Naive thymus-derived CD4-positive, alpha-beta T cell (primary cell): ENCODE measurements at regions not wholly inside any gene's neighbourhood (a gene's known extent, or its start where the extent isn't known, plus 50 kb on each side); places are given as distances from the start of the nearest gene placed in this dataset.
A peak's percentile ranks its signal among the peaks of the same experiment; 100 is the strongest.

Experiments used
- ATAC-seq: fragments of 150-1000 bp; cut with Tn5 transposase; 2 replicates; pipeline ENCODE4 v1.10.0; 2021; ENCODE audit warnings: mild to moderate bottlenecking, moderate library complexity
- CTCF ChIA-PET: fragments of 350-600 bp; sonication (Branson Sonifier 250); formaldehyde crosslinking; loops from one replicate; lab custom pipeline; 2021; ENCODE audit warnings: antibody characterized with exemption; lab: Charles Lee
- POLR2A ChIA-PET: fragments of 350-600 bp; sonication (Branson Sonifier 250); formaldehyde crosslinking; loops from one replicate; lab custom pipeline; 2021; ENCODE audit warnings: antibody characterized with exemption, inconsistent platforms; lab: Charles Lee
- DNase-seq, 9 donors: peaks; one replicate each; pipeline versions ENCODE4 v3.0.0 to v3.0.0-alpha.2; 2020 to 2022; ENCODE audit warnings: mixed read lengths in 1 of 9
- H3K27ac ChIP-seq: one replicate; pipeline ENCODE4 v1.7.0; 2013; ENCODE audit warnings: mild to moderate bottlenecking, low read depth, low read length, moderate library complexity
- H3K27me3 ChIP-seq, 2 donors: one replicate each; pipeline ENCODE4 v1.7.0; 2013; ENCODE audit warnings: low read length in 2 of 2, mild to moderate bottlenecking in 2 of 2, moderate library complexity in 2 of 2; ENCODE audit not compliant: control insufficient read depth in 2 of 2, insufficient read depth in 2 of 2
- H3K36me3 ChIP-seq, 3 experiments: 1 replicate in 2 of 3; 2 replicates in 1 of 3; pipeline ENCODE4 v1.7.0; 2013; ENCODE audit warnings: low read length in 3 of 3, mild to moderate bottlenecking in 3 of 3, moderate library complexity in 1 of 3; ENCODE audit not compliant: insufficient read depth in 3 of 3, control insufficient read depth in 2 of 3
- H3K4me1 ChIP-seq, 2 donors: one replicate each; pipeline ENCODE4 v1.7.0; 2013; ENCODE audit warnings: low read length in 2 of 2, mild to moderate bottlenecking in 2 of 2, moderate library complexity in 1 of 2; ENCODE audit not compliant: control insufficient read depth in 2 of 2, insufficient read depth in 2 of 2
- H3K4me3 ChIP-seq: 2 replicates; pipeline ENCODE4 v1.7.0; 2013; ENCODE audit warnings: mild to moderate bottlenecking, low read length
- H3K9me3 ChIP-seq, 3 experiments: 1 replicate in 2 of 3; 2 replicates in 1 of 3; pipeline ENCODE4 v1.7.0; 2013; ENCODE audit warnings: low read length in 3 of 3; ENCODE audit not compliant: control insufficient read depth in 2 of 3
- H3K27ac Mint-ChIP-seq, 9 donors: one replicate each; pipeline ENCODE4 v1.8.0; 2020 to 2022; ENCODE audit warnings: mixed read lengths in 9 of 9, mild to moderate bottlenecking in 8 of 9, moderate library complexity in 5 of 9, inconsistent platforms in 2 of 9
- H3K27me3 Mint-ChIP-seq, 5 donors: one replicate each; pipeline ENCODE4 v1.8.0; 2021 to 2022; ENCODE audit warnings: mixed read lengths in 5 of 5, mild to moderate bottlenecking in 1 of 5
- H3K36me3 Mint-ChIP-seq, 5 donors: one replicate each; pipeline ENCODE4 v1.8.0; 2020 to 2022; ENCODE audit warnings: mixed read lengths in 5 of 5, mild to moderate bottlenecking in 3 of 5, inconsistent platforms in 1 of 5
- H3K4me1 Mint-ChIP-seq, 7 donors: one replicate each; pipeline ENCODE4 v1.8.0; 2020 to 2022; ENCODE audit warnings: mixed read lengths in 7 of 7, mild to moderate bottlenecking in 3 of 7, inconsistent platforms in 1 of 7
- H3K4me3 Mint-ChIP-seq, 10 donors: one replicate each; pipeline ENCODE4 v1.8.0; 2020 to 2022; ENCODE audit warnings: mild to moderate bottlenecking in 10 of 10, mixed read lengths in 10 of 10, moderate library complexity in 6 of 10, inconsistent platforms in 2 of 10
- H3K9me3 Mint-ChIP-seq, 11 donors: one replicate each; pipeline ENCODE4 v1.8.0; 2020 to 2022; ENCODE audit warnings: mixed read lengths in 11 of 11, mild to moderate bottlenecking in 4 of 11, inconsistent platforms in 1 of 11, moderate library complexity in 1 of 11
- intact Hi-C, 2 donors: fragments of 100-400 bp; cut with micrococcal nuclease; formaldehyde crosslinking; loops; one replicate each; pipeline ENCODE4 v1.15.1; 2023

DNA sequence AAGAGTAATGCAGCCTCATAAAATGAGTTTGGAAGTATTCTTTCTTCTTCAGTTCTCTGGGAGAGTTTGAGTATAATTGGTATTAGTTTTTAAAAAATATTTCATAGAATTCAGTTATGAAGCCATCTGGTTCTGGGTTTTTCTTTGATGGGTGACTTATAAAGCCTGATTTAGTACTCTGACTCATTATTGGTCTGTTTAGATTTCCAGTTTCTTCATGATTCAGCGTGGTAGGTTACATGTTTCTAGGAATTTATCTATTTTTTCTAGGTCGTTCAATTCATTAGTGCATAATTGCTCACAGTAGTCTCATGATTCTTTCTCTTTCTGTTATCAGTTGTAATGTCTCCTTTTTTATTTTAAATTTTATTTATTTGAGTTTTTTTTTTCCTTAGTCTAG is 111.2 kb downstream of the CEP44 start:
- no peak for ATAC-seq
- intact Hi-C loops: no loop called here
- Mint-ChIP-seq H3K4me3 (peak overlapping the region in 1 of 10 donors; percentile 2), H3K4me1 (peaks cover 0 to 2% (median 0%) of the 10 kb centered on the region in 7 donors), H3K27me3 (peaks cover 3 to 17% (median 5%) of the 10 kb centered on the region in 5 donors), H3K27ac (no peak overlapping the region), H3K9me3 (peaks cover 0 to 6% (median 0%) of the 10 kb centered on the region in 11 donors), H3K36me3 (no peaks in the 10 kb centered on the region)
- Histone ChIP-seq H3K36me3 (no peaks in the 10 kb centered on the region), H3K9me3 (no peaks in the 10 kb centered on the region), H3K4me3 (no peak overlapping the region), H3K27ac (no peak overlapping the region), H3K4me1 (no peaks in the 10 kb centered on the region), H3K27me3 (no peaks in the 10 kb centered on the region)
- DNase-seq: no peak
- POLR2A ChIA-PET: no interaction called here
- CTCF ChIA-PET: no interaction called here

DNA sequence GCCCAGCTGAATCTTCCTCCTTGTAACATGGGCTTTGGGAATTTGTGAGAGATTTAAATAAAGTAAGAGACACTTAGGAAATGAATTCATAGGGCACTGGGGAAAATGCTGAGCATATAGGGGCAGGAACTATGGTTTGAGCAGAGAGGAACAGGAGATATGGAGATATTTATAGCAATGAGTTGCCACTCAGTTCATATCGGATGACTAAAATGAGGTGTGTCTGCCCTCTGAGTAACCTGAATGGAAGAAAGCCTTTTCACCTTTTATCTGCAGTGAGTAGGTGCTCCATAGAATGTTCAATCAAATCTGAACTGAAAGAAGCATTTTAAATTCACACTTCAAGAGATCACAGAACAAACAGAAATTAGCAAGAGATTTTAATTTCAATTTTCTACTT is 105.7 kb downstream of the CEP44 start:
- H3K27me3 Mint-ChIP-seq: peaks cover 5 to 16% (median 7%) of the 10 kb centered on the region in 5 donors
- no peak overlapping the region for H3K27ac Mint-ChIP-seq
- CTCF ChIA-PET: no interaction called here
- H3K9me3 Mint-ChIP-seq: peaks cover 0 to 2% (median 0%) of the 10 kb centered on the region in 11 donors
- H3K36me3 Mint-ChIP-seq: no peaks in the 10 kb centered on the region
- POLR2A ChIA-PET: no interaction called here
- ATAC-seq: no peak
- no peaks in the 10 kb centered on the region for H3K4me1 ChIP-seq
- no peaks in the 10 kb centered on the region for H3K27me3 ChIP-seq
- no peak overlapping the region for H3K4me3 Mint-ChIP-seq
- no peaks in the 10 kb centered on the region for H3K9me3 ChIP-seq
- no peaks in the 10 kb centered on the region for H3K36me3 ChIP-seq
- H3K4me3 ChIP-seq: no peak overlapping the region
- DNase-seq: no peak
- H3K27ac ChIP-seq: no peak overlapping the region
- H3K4me1 Mint-ChIP-seq: peaks cover 0 to 2% (median 0%) of the 10 kb centered on the region in 7 donors
- intact Hi-C loops: no loop called here

DNA sequence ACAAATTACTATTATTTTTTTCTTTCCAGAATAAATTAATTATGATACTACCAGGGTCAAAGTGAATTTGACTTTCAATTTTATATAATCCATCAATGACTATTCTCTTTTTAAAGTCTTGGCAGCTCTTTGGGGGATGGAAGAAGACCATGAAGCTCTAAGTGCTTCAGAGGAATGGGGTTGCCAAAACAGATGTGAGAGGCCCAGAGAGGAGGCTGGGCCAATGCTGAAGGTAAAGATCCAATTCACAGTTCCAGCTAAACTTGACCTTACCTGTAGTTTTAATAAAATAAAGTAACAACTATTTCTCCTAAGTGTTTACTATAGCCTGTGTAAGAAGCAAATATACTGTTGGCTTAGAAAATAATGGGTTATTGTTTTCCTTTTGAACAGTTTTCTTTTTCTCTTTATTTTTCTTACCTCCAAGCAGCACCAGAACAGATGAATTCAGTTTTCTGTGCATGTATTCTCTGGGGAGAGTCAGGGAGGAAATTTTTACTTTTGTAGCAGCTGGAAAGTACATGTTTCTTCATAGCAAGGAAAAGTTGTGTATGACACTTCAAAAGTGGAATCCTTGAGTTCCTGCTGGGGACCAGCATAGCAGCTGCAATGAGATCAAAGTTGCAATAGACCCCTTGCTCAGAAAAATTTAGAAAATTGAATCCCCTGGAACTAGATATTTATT is 104.9 kb downstream of the CEP44 start:
- H3K27me3 Mint-ChIP-seq: peaks cover 1 to 11% (median 7%) of the 10 kb centered on the region in 5 donors

GRCh38 chr4:174387721-174388120 is 104.0 kb downstream of the CEP44 start:
- ChIA-PET CTCF (no interaction called here), POLR2A (no interaction called here)
- Mint-ChIP-seq H3K27me3 (peaks cover 0 to 11% (median 7%) of the 10 kb centered on the region in 5 donors), H3K4me3 (no peak overlapping the region), H3K9me3 (peaks cover 0 to 2% (median 0%) of the 10 kb centered on the region in 11 donors), H3K4me1 (peaks cover 0 to 2% (median 0%) of the 10 kb centered on the region in 7 donors), H3K27ac (no peak overlapping the region), H3K36me3 (no peaks in the 10 kb centered on the region)
- Histone ChIP-seq H3K36me3 (no peaks in the 10 kb centered on the region), H3K9me3 (no peaks in the 10 kb centered on the region), H3K27ac (no peak overlapping the region), H3K27me3 (no peaks in the 10 kb centered on the region), H3K4me1 (no peaks in the 10 kb centered on the region), H3K4me3 (no peak overlapping the region)
- intact Hi-C loops: no loop called here
- DNase-seq (no peak), ATAC-seq (no peak)

More for the DNA sequence above, 104.9 kb downstream of the CEP44 start:
- Mint-ChIP-seq H3K9me3 (peaks cover 0 to 2% (median 0%) of the 10 kb centered on the region in 11 donors), H3K4me1 (peaks cover 0 to 2% (median 0%) of the 10 kb centered on the region in 7 donors), H3K4me3 (no peak overlapping the region), H3K27ac (no peak overlapping the region), H3K36me3 (no peaks in the 10 kb centered on the region)
- POLR2A ChIA-PET: no interaction called here
- H3K9me3 ChIP-seq: no peaks in the 10 kb centered on the region
- H3K4me1 ChIP-seq: no peaks in the 10 kb centered on the region
- CTCF ChIA-PET: interaction anchor here (0.6 kb wide), 1 partner anchor 821 kb away, joined by 3 read pairs; no protein-coding TSS in a partner anchor
- H3K27ac ChIP-seq: no peak overlapping the region
- H3K27me3 ChIP-seq: no peaks in the 10 kb centered on the region
- intact Hi-C loops: no loop called here
- DNase-seq: no peak
- no peak overlapping the region for H3K4me3 ChIP-seq
- no peak for ATAC-seq
- no peaks in the 10 kb centered on the region for H3K36me3 ChIP-seq

DNA sequence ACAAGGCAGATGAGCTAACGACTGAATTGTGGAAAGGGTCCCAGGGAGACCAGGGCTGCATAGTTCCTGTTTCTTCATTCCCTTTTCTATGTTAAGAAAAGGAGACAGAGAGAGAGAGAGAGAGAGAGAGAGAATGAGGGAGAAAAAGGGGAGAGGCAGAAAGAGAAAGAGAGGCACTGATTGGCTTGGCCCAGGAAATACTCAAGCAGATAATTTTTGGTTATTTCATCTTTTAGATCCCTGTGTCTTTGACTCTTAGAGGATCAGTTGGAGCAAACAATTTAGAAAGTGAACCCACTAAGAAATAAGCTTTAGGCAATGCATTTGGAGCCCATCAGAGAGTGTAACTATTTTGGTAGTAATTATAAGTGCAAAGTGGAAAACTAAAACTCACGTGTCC is 103.4 kb downstream of the CEP44 start:
- ATAC-seq: no peak
- no peak for DNase-seq

DNA sequence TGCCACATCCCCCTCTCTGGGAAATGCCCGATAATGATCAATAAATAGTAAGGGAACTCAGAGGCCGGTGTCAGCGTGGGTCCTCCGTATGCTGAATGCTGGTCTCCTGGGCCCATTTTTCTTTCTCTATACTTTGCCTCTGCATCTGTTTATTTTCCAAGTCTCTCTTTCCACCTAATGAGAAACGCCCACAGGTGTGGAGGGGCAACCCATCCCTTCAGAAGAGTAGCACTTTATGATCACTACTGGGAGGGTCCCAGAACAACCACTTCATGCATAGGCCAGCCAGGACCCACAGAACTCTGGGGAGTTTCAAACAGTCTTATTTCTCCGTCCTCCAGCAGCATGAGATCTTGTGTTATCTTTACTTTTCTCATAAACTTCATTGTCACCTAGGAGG is 100.1 kb downstream of the CEP44 start:
- no peak overlapping the region for H3K4me3 ChIP-seq
- H3K27ac Mint-ChIP-seq: no peak overlapping the region
- no peaks in the 10 kb centered on the region for H3K9me3 Mint-ChIP-seq
- H3K27me3 ChIP-seq: no peaks in the 10 kb centered on the region
- no peak for DNase-seq
- ChIA-PET CTCF (no interaction called here), POLR2A (no interaction called here)
- H3K27me3 Mint-ChIP-seq: peaks cover 0 to 12% (median 4%) of the 10 kb centered on the region in 5 donors
- ATAC-seq: no peak
- no peaks in the 10 kb centered on the region for H3K4me1 ChIP-seq
- no peaks in the 10 kb centered on the region for H3K36me3 ChIP-seq
- no peak overlapping the region for H3K27ac ChIP-seq
- no peaks in the 10 kb centered on the region for H3K9me3 ChIP-seq
- no peak overlapping the region for H3K4me3 Mint-ChIP-seq
- intact Hi-C loops: no loop called here
- no peaks in the 10 kb centered on the region for H3K36me3 Mint-ChIP-seq
- H3K4me1 Mint-ChIP-seq: no peaks in the 10 kb centered on the region

More for the DNA sequence above, 103.4 kb downstream of the CEP44 start:
- H3K4me3 Mint-ChIP-seq: no peak overlapping the region
- H3K27ac Mint-ChIP-seq: no peak overlapping the region
- Histone ChIP-seq H3K4me1 (no peaks in the 10 kb centered on the region), H3K4me3 (no peak overlapping the region), H3K27ac (no peak overlapping the region), H3K27me3 (no peaks in the 10 kb centered on the region), H3K9me3 (no peaks in the 10 kb centered on the region), H3K36me3 (no peaks in the 10 kb centered on the region)
- H3K4me1 Mint-ChIP-seq: no peaks in the 10 kb centered on the region
- peaks cover 0 to 8% (median 7%) of the 10 kb centered on the region in 5 donors for H3K27me3 Mint-ChIP-seq
- intact Hi-C loops: no loop called here
- H3K36me3 Mint-ChIP-seq: no peaks in the 10 kb centered on the region
- CTCF ChIA-PET: no interaction called here
- H3K9me3 Mint-ChIP-seq: no peaks in the 10 kb centered on the region
- POLR2A ChIA-PET: no interaction called here
